ENCODE measurements at regions not wholly inside any gene's neighbourhood (a gene's known extent, or its start where the extent isn't known, plus 50 kb on each side); places are given as distances from the start of the nearest gene placed in this dataset.

DNA sequence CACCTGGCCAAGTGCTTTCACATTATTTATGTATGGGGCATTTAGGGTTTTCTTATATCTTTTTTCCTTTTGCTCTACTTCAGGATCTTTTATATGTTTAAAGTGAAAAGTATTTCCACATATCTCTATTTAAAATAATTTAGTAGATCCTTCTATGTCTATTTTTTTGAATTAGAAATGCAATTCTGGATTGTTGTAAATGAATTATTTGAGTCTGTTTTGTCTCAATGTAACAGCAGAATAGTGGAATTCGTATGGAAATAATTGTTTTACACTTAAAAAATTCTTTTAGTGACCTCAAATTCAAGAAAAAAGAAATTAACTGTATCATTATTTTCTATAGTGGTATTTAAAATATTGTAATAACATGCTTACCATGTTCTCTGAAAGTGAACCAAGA lies 126.5 kb upstream of the HDAC9 start:
- DNase-seq (ENCODE audit: low read depth) = no peak
- Histone ChIP-seq H3K4me1 (ENCODE audit: control insufficient read depth, insufficient read depth, low read length) (no peaks in the 10 kb centered on the region), H3K4me3 (ENCODE audit: low read length) (no peak overlapping the region), H3K36me3 (ENCODE audit: control insufficient read depth, insufficient read depth, low read length, severe bottlenecking) (no peaks in the 10 kb centered on the region), H3K27me3 (replicated peaks; ENCODE audit: control insufficient read depth, insufficient read depth, low read length) (no peaks in the 10 kb centered on the region), H3K9ac (ENCODE audit: low read length) (no peak overlapping the region), H3K9me3 (ENCODE audit: control insufficient read depth, low read length) (no peaks in the 10 kb centered on the region)

DNA sequence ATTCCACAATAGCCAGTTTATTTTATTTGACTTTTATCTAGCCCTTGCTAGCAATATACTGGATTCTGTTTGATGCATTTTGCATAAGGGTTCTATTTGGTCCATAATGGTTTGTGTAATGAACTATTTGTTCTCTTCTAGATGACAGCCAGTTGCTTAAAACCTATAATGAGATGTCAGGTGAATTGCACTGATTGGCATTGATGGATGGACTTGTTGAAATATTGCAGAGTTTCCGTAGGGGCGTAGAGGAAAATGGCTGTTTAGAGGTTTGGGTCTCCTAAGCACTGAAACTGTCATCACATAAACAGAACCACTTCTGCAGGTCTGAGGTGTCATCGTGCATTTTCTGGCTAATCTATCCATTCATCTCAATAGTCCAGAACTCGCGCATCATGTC lies 124.9 kb upstream of the HDAC9 start:
- H3K4me3 ChIP-seq (ENCODE audit: low read length) = no peak overlapping the region
- no peaks in the 10 kb centered on the region for H3K9me3 ChIP-seq (ENCODE audit: control insufficient read depth, low read length)
- H3K4me1 ChIP-seq (ENCODE audit: control insufficient read depth, insufficient read depth, low read length) = no peaks in the 10 kb centered on the region

DNA sequence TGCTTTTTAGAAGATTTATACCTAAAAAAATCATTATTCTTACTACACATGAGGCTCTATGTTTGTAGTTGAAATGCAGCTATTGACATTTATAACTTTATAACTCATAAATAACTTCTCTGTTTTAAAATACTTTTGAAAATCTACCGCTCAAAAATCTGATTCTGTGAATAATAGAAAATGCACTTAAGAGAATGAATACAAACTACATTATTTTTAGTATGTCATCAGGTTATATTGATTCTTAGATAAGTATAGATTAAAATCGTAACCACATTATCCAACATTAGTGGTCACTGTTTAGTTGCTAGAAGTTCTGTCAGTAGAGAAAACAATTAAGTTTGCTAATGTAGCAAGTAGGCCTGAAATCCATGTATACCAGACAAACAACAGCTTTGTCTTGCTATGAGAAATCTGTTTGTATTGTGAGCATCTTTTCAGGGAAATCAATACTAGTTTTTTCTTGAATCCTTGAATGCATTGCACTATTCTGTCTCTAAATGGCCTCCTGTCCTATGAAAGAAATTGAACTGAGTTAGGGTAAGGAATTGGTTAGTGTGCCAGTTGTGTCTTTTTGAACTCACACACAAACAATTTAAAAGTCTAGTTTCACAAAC lies 116.5 kb upstream of the HDAC9 start:
- no peak overlapping the region for H3K9ac ChIP-seq (ENCODE audit: low read length)
- no peak for DNase-seq (ENCODE audit: low read depth)
- no peak overlapping the region for H3K4me3 ChIP-seq (ENCODE audit: low read length)
- no peaks in the 10 kb centered on the region for H3K36me3 ChIP-seq (ENCODE audit: control insufficient read depth, insufficient read depth, low read length, severe bottlenecking)
- no peaks in the 10 kb centered on the region for H3K9me3 ChIP-seq (ENCODE audit: control insufficient read depth, low read length)
- no peaks in the 10 kb centered on the region for H3K4me1 ChIP-seq (ENCODE audit: control insufficient read depth, insufficient read depth, low read length)
- H3K27me3 ChIP-seq (replicated peaks; ENCODE audit: control insufficient read depth, insufficient read depth, low read length) = no peaks in the 10 kb centered on the region

More for the DNA sequence above, 124.9 kb upstream of the HDAC9 start:
- H3K27me3 ChIP-seq (replicated peaks; ENCODE audit: control insufficient read depth, insufficient read depth, low read length) = no peaks in the 10 kb centered on the region
- no peaks in the 10 kb centered on the region for H3K36me3 ChIP-seq (ENCODE audit: control insufficient read depth, insufficient read depth, low read length, severe bottlenecking)
- H3K9ac ChIP-seq (ENCODE audit: low read length) = no peak overlapping the region
- no peak for DNase-seq (ENCODE audit: low read depth)

GRCh38 chr7:18384491-18385143 lies 110.9 kb upstream of the HDAC9 start:
- DNase-seq (ENCODE audit: low read depth) = no peak
- Histone ChIP-seq H3K4me1 (ENCODE audit: control insufficient read depth, insufficient read depth, low read length) (peaks cover 19% of the 10 kb centered on the region), H3K36me3 (ENCODE audit: control insufficient read depth, insufficient read depth, low read length, severe bottlenecking) (no peaks in the 10 kb centered on the region), H3K27me3 (replicated peaks; ENCODE audit: control insufficient read depth, insufficient read depth, low read length) (no peaks in the 10 kb centered on the region), H3K9me3 (ENCODE audit: control insufficient read depth, low read length) (no peaks in the 10 kb centered on the region), H3K9ac (ENCODE audit: low read length) (no peak overlapping the region), H3K4me3 (ENCODE audit: low read length) (no peak overlapping the region)

DNA sequence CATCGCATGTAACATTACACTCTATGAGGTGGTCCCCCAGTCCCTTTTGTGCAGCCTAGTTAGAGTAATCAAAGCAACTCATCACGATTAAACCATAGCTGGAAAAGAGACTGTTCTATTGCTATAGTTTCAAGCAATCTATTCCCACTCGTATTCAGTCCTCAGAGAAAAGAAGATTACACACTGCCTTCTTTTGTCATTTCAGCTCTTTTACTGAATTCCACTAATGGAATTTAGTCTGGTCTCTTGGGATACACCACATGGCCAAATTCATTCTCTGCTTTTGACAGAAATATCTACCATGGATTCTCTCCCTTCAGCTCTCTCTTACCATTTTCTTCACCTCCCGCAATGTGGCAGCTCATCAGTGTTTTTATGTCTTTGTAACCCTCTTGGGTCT lies 108.9 kb upstream of the HDAC9 start:
- peaks cover 29% of the 10 kb centered on the region for H3K4me1 ChIP-seq (ENCODE audit: control insufficient read depth, insufficient read depth, low read length)
- H3K27me3 ChIP-seq (replicated peaks; ENCODE audit: control insufficient read depth, insufficient read depth, low read length) = no peaks in the 10 kb centered on the region
- no peak overlapping the region for H3K4me3 ChIP-seq (ENCODE audit: low read length)
- H3K36me3 ChIP-seq (ENCODE audit: control insufficient read depth, insufficient read depth, low read length, severe bottlenecking) = no peaks in the 10 kb centered on the region
- no peaks in the 10 kb centered on the region for H3K9me3 ChIP-seq (ENCODE audit: control insufficient read depth, low read length)
- no peak overlapping the region for H3K9ac ChIP-seq (ENCODE audit: low read length)
- DNase-seq (ENCODE audit: low read depth) = no peak

- no peak for DNase-seq (ENCODE audit: low read depth)
- H3K9ac ChIP-seq (ENCODE audit: low read length) = no peak overlapping the region
- H3K36me3 ChIP-seq (ENCODE audit: control insufficient read depth, insufficient read depth, low read length, severe bottlenecking) = no peaks in the 10 kb centered on the region
- no peak overlapping the region for H3K4me3 ChIP-seq (ENCODE audit: low read length)
- H3K27me3 ChIP-seq (replicated peaks; ENCODE audit: control insufficient read depth, insufficient read depth, low read length) = no peaks in the 10 kb centered on the region
- peaks cover 29% of the 10 kb centered on the region for H3K4me1 ChIP-seq (ENCODE audit: control insufficient read depth, insufficient read depth, low read length)
- no peaks in the 10 kb centered on the region for H3K9me3 ChIP-seq (ENCODE audit: control insufficient read depth, low read length)
Observed at GRCh38 chr7:18387191-18387735, 108.3 kb upstream of the HDAC9 start.

GRCh38 chr7:18390535-18390907 lies 105.0 kb upstream of the HDAC9 start:
- Histone ChIP-seq H3K27me3 (replicated peaks; ENCODE audit: control insufficient read depth, insufficient read depth, low read length) (no peaks in the 10 kb centered on the region), H3K4me3 (ENCODE audit: low read length) (peak overlapping the region; percentile 44), H3K4me1 (ENCODE audit: control insufficient read depth, insufficient read depth, low read length) (peaks cover 29% of the 10 kb centered on the region), H3K9me3 (ENCODE audit: control insufficient read depth, low read length) (no peaks in the 10 kb centered on the region), H3K36me3 (ENCODE audit: control insufficient read depth, insufficient read depth, low read length, severe bottlenecking) (no peaks in the 10 kb centered on the region), H3K9ac (ENCODE audit: low read length) (peak overlapping the region; percentile 50)
- no peak for DNase-seq (ENCODE audit: low read depth)

- H3K4me1 ChIP-seq (ENCODE audit: control insufficient read depth, insufficient read depth, low read length) = peaks cover 16% of the 10 kb centered on the region
- DNase-seq (ENCODE audit: low read depth) = no peak
- no peaks in the 10 kb centered on the region for H3K9me3 ChIP-seq (ENCODE audit: control insufficient read depth, low read length)
- H3K9ac ChIP-seq (ENCODE audit: low read length) = no peak overlapping the region
- H3K36me3 ChIP-seq (ENCODE audit: control insufficient read depth, insufficient read depth, low read length, severe bottlenecking) = no peaks in the 10 kb centered on the region
- H3K27me3 ChIP-seq (replicated peaks; ENCODE audit: control insufficient read depth, insufficient read depth, low read length) = no peaks in the 10 kb centered on the region
- H3K4me3 ChIP-seq (ENCODE audit: low read length) = no peak overlapping the region
Observed at GRCh38 chr7:18393465-18394118, 102.0 kb upstream of the HDAC9 start.

DNA sequence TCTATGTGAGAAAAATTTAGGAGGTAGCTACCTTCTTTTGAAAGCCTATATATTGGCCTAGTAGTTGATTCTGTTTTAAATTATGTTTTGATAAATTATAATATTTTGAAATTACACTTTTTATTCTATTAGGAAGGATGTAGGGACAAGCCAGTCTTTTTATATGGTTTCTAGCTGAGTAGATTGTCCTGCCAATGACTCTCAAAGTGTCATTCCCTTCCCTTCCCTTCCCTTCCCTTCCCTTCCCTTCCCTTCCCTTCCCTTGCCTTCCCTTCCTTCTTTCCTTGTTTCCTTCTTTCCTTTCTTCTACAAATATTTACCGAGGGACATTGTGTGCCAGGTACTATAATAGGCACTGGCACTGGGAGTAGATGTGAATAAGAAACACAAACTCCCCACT lies 99.7 kb upstream of the HDAC9 start:
- no peaks in the 10 kb centered on the region for H3K36me3 ChIP-seq (ENCODE audit: control insufficient read depth, insufficient read depth, low read length, severe bottlenecking)
- no peaks in the 10 kb centered on the region for H3K4me1 ChIP-seq (ENCODE audit: control insufficient read depth, insufficient read depth, low read length)
- no peaks in the 10 kb centered on the region for H3K27me3 ChIP-seq (replicated peaks; ENCODE audit: control insufficient read depth, insufficient read depth, low read length)
- H3K9me3 ChIP-seq (ENCODE audit: control insufficient read depth, low read length) = no peaks in the 10 kb centered on the region
- no peak for DNase-seq (ENCODE audit: low read depth)
- H3K9ac ChIP-seq (ENCODE audit: low read length) = no peak overlapping the region
- no peak overlapping the region for H3K4me3 ChIP-seq (ENCODE audit: low read length)

- DNase-seq (ENCODE audit: low read depth) = no peak
- Histone ChIP-seq H3K36me3 (ENCODE audit: control insufficient read depth, insufficient read depth, low read length, severe bottlenecking) (no peaks in the 10 kb centered on the region), H3K27me3 (replicated peaks; ENCODE audit: control insufficient read depth, insufficient read depth, low read length) (no peaks in the 10 kb centered on the region), H3K9me3 (ENCODE audit: control insufficient read depth, low read length) (no peaks in the 10 kb centered on the region), H3K4me1 (ENCODE audit: control insufficient read depth, insufficient read depth, low read length) (no peaks in the 10 kb centered on the region), H3K9ac (ENCODE audit: low read length) (no peak overlapping the region), H3K4me3 (ENCODE audit: low read length) (no peak overlapping the region)
Observed at GRCh38 chr7:18396953-18397352, 98.6 kb upstream of the HDAC9 start.

DNA sequence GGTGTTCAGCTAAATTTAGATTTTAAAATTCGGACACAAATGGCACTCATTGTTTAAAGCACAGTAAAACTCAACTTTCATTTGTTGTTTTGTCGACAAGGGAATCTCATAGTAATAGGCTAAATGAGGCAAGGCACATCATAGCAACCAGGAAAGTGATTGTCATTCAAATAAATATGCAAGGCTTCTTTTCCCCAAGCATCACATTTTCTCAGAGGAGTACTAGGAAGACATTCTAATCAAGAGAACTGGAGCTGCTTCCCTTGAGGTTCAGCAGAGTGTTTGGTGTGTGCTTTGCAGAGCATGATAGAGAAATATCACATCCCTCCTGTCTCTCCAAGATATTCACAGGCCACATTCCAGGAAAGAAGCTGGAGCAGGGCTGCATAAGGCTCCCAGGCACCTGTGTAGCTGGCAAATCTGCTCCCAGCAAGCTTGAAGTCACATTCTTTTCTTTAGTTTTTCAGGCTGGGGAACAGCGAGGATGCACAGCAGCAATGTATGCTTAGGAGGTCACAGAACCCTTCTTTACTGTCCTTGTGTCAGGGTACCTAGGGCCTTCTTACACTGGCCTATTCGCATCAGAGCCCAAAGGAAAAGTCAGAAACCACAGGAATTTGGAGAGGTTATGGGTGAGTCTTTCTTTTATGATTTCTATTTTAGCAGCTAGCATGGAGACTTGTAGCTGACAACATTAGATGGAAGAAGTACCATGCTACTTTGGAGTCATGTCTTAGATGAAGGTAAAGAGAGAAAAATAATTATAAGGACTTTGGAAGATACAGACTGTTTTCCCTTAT lies 95.9 kb upstream of the HDAC9 start:
- DNase-seq (ENCODE audit: low read depth) = no peak
- Histone ChIP-seq H3K27me3 (replicated peaks; ENCODE audit: control insufficient read depth, insufficient read depth, low read length) (no peaks in the 10 kb centered on the region), H3K9ac (ENCODE audit: low read length) (no peak overlapping the region)

More for the DNA sequence above, 95.9 kb upstream of the HDAC9 start:
- no peaks in the 10 kb centered on the region for H3K36me3 ChIP-seq (ENCODE audit: control insufficient read depth, insufficient read depth, low read length, severe bottlenecking)
- H3K9me3 ChIP-seq (ENCODE audit: control insufficient read depth, low read length) = no peaks in the 10 kb centered on the region
- no peaks in the 10 kb centered on the region for H3K4me1 ChIP-seq (ENCODE audit: control insufficient read depth, insufficient read depth, low read length)
- no peak overlapping the region for H3K4me3 ChIP-seq (ENCODE audit: low read length)

All from adipocyte (in vitro differentiated cells).